CD4-positive, alpha-beta T cell treated with Interleukin-15 for 4 hours (primary cell): ENCODE measurements at regions not wholly inside any gene's neighbourhood (a gene's known extent, or its start where the extent isn't known, plus 50 kb on each side); places are given as distances from the start of the nearest gene placed in this dataset.

Experiments
- DNase-seq: peaks from one replicate; pipeline ENCODE4 v3.0.0-alpha.2; 2020; ENCODE audit warnings: low spot score

- DNase-seq, result no peak
These were observed 351.9 kb downstream of the EPM2A start for GRCh38 chr6:145383428-145383827.

- no peak for DNase-seq
These were observed 350.8 kb downstream of the EPM2A start for GRCh38 chr6:145384503-145384902.

GRCh38 chr6:145396499-145396898 lies 338.8 kb downstream of the EPM2A start:
- DNase-seq, result no peak

- DNase-seq, result no peak
These were observed 334.8 kb downstream of the EPM2A start for GRCh38 chr6:145400508-145400907.

GRCh38 chr6:145405006-145405551 lies 330.2 kb downstream of the EPM2A start:
- no peak for DNase-seq

- no peak for DNase-seq
These were observed 328.5 kb downstream of the EPM2A start for GRCh38 chr6:145406783-145407182.

- DNase-seq, result no peak
These were observed 319.7 kb downstream of the EPM2A start for GRCh38 chr6:145415616-145416015.

GRCh38 chr6:145420599-145420998 lies 314.7 kb downstream of the EPM2A start:
- no peak for DNase-seq

GRCh38 chr6:145423936-145424335 lies 311.4 kb downstream of the EPM2A start:
- no peak for DNase-seq

- DNase-seq, result no peak
These were observed 308.1 kb downstream of the EPM2A start for GRCh38 chr6:145427232-145427631.

- no peak for DNase-seq
These were observed 306.6 kb downstream of the EPM2A start for GRCh38 chr6:145428706-145429105.

GRCh38 chr6:145442110-145442509 lies 293.2 kb downstream of the EPM2A start:
- no peak for DNase-seq

- DNase-seq, result no peak
These were observed 289.6 kb downstream of the EPM2A start for GRCh38 chr6:145445674-145446073.

- no peak for DNase-seq
These were observed 284.3 kb downstream of the EPM2A start for GRCh38 chr6:145451029-145451428.

GRCh38 chr6:145453376-145453775 lies 281.9 kb downstream of the EPM2A start:
- DNase-seq, result no peak

- no peak for DNase-seq
These were observed 281.3 kb downstream of the EPM2A start for GRCh38 chr6:145454006-145454405.

GRCh38 chr6:145457556-145457955 lies 277.8 kb downstream of the EPM2A start:
- no peak for DNase-seq

- DNase-seq, result no peak
These were observed 266.8 kb downstream of the EPM2A start for GRCh38 chr6:145468534-145468933.

GRCh38 chr6:145469021-145469420 lies 266.3 kb downstream of the EPM2A start:
- DNase-seq, result no peak

GRCh38 chr6:145475794-145476396 lies 259.4 kb downstream of the EPM2A start:
- DNase-seq, result no peak

GRCh38 chr6:145480024-145480423 lies 255.3 kb downstream of the EPM2A start:
- no peak for DNase-seq

- no peak for DNase-seq
These were observed 251.9 kb downstream of the EPM2A start for GRCh38 chr6:145483191-145483996.

GRCh38 chr6:145485288-145485687 lies 250.0 kb downstream of the EPM2A start:
- DNase-seq, result no peak
